ENCODE measurements at regions not wholly inside any gene's neighbourhood (a gene's known extent, or its start where the extent isn't known, plus 50 kb on each side); places are given as distances from the start of the nearest gene placed in this dataset.
"Not testable (repeated sequence)": the region's sequence is repeated elsewhere in the genome, so short reads cannot be mapped to it uniquely, and the experiment has no call there.

DNA sequence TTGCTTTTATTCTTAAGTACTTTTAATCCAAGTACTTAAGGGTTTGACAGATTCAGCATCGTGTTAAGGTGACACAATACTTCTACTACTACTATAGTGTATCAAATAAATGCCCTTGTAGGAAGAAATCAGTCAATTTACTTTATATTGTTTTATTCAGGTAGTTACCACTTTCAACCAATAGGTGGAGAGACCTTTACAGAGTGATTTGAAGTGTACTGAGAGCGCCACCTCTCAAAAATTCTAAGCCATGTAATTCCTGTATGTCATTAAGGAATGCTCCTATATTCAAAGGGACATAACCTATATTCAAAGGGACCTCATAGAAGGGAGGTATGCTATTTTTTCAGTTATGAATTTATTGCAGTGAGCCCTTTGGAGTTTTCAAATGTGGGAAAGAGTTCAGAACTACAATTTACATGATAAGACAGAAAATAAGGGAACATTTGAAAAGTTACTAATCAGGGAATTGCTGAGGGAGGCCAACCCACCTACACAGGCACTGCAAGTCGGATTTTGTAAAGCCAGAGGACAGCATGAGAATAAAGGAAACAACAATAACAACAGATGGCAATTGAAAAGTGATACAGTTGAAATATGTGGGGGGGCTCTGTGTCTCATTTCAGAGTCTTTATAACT is 955.6 kb downstream of the TBC1D32 start:
- DNase-seq (ENCODE audit: low read depth), result no peak

GRCh38 chr6:120373185-120373584 is 961.1 kb downstream of the TBC1D32 start:
- no peak for DNase-seq (ENCODE audit: low read depth)

- DNase-seq (ENCODE audit: low read depth), result no peak
Observed at GRCh38 chr6:120363429-120363828, 970.9 kb downstream of the TBC1D32 start.

DNA sequence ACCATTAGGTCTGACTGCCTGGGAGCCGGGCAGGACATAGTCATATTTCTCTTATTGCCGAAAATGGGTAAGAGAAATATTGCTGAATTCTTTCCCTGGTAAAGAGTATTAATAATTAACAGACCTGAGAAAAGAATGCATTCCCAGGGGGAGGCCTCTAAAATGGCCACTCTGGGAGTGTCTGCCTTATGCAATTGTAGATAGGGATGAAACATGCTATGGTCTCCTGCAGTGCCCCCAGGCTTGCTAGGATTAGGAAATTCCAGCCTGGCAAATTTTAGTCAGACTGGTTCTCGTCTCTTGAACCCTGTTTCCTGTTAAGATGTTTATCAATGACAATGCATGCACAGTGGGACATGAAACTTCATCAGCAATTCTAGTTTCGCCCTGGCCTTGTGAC is 975.7 kb downstream of the TBC1D32 start:
- not testable (repeated sequence) for DNase-seq (ENCODE audit: low read depth)

DNA sequence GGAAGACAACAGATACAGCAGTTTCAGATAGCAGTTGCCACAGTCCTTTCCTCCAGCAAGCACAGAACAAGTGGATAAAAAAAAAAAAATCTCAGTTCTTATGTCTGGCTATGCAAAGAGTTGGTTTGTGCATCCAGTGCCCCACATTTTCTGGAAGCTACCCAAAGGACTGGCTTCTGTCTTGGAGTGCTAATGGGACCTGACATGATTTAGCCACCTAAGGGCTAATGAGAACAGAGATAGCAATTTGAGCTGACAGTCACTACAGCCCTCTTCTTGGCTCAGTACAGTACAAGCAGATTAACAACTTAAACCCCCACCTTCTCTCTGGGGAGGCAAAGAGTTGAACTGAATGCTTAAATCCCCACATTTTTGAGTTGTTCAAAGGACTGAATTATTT is 976.8 kb downstream of the TBC1D32 start:
- no peak for DNase-seq (ENCODE audit: low read depth)

- DNase-seq (ENCODE audit: low read depth), result no peak
Observed at GRCh38 chr6:120355822-120356221, 978.5 kb downstream of the TBC1D32 start.

GRCh38 chr6:120354452-120355098 is 979.7 kb downstream of the TBC1D32 start:
- DNase-seq (ENCODE audit: low read depth), result no peak

GRCh38 chr6:120352491-120352890 is 981.8 kb downstream of the TBC1D32 start:
- DNase-seq (ENCODE audit: low read depth), result no peak

DNA sequence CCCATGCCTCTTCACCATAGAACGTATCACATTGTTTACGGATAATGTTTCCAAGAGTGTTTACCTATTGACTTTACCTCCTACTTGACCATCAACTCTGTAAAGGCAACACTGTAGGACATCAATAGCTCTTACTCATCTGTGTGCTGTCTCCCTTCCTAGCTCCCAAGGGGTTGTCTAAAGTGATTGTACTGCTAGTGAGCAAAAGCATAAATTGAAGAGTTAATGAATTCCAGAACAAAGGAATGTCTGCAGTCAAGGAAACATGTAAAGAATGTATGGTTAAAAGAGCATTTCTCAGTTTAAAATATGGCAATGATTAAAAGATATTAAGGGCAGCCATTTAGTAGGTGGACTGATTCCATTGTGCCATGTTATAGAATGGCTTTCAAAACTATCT is 985.4 kb downstream of the TBC1D32 start:
- DNase-seq (ENCODE audit: low read depth), result no peak

DNA sequence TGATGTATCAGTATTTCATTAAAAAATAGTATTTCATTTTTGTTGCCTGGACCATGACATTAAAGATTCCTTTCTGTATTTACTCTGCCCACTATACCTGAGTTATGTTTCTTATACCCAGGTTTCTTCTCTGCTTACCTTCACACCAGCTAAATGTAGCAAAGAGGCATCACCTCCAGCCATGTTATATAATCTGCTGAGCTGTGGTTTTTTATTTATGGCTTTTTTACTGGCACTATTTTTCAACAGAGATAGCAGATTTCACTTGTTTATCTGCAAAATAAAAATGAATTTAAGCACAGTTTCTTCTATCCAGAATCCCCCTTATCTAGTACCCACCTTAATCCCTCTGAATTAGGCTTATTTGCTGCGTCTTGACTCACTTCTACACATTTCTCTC is 979.0 kb upstream of the MAN1A1 start:
- DNase-seq (ENCODE audit: low read depth), result no peak

- no peak for DNase-seq (ENCODE audit: low read depth)
Observed at GRCh38 chr6:120320481-120321162, 971.1 kb upstream of the MAN1A1 start.

DNA sequence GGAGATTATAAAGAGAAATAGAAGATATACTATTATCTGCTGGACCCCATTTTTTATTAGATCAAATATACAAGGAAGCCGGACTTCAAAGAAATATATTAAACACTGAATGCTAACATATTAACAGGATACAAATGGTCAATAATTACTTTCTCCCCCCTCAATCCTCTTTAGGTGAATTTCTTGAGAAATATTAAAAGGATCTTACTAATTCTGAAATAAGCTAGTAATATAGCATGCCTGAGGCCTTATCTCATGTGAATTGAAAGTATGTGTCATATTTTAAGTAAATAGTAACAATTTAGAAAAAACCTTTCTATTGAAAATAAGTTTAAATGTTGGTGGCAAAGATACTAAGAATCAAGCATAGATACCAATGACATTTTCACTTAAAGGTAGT is 954.7 kb upstream of the MAN1A1 start:
- no peak for DNase-seq (ENCODE audit: low read depth)

DNA sequence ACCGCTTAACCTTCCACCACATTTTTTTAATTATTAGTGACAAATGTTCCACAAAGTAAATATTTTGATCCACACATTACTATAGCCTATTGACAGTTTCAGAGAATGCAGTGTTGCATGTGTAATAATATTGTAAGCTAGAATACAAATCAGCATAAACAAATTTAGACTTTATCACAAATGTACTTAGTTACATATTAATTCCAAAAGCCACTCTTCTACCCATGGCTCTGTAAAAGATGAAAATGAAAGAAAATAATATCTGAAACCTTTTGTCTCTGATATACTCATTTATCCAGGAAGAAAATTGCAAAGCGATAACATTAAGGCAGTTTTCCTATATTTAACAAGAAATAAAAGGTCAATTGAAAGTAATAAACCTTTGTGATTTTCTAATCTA is 954.0 kb upstream of the MAN1A1 start:
- no peak for DNase-seq (ENCODE audit: low read depth)

GRCh38 chr6:120302041-120302440 is 952.5 kb upstream of the MAN1A1 start:
- no peak for DNase-seq (ENCODE audit: low read depth)

- no peak for DNase-seq (ENCODE audit: low read depth)
Observed at GRCh38 chr6:120290964-120291363, 941.4 kb upstream of the MAN1A1 start.

- DNase-seq (ENCODE audit: low read depth), result no peak
Observed at GRCh38 chr6:120282005-120282404, 932.4 kb upstream of the MAN1A1 start.

GRCh38 chr6:120279466-120280167 is 930.1 kb upstream of the MAN1A1 start:
- no peak for DNase-seq (ENCODE audit: low read depth)

DNA sequence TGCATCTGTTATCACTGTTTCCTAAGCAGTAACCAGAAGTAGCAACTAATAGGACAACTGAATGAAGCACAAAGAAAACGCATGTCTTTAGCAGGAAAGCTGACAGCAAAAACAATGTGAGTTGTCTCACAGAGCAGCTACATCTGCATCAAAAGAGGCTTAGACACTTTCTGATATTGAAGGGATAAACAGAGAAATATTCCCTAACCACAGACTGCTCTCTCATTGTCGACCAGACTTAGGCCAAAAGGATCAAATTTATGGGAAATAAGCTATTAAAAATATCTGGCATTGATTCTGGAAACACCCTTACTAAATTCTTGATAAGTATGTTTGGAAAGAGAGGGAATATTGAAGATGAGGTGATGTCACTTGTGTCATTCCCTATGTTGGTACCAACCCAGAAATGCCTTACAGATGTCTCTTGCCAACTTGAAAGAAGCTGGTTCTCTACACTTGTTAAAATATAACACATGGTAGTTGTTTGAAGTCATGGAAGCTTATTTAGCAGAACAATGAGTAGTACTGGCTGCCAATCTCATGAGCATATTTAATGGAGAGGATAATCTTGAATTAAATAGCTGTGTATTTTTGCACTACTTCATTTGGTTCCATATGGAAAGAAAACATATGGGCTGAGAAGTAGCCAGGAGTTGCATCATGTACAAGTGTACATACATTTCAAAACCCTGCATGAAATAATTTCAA is 929.3 kb upstream of the MAN1A1 start:
- no peak for DNase-seq (ENCODE audit: low read depth)

DNA sequence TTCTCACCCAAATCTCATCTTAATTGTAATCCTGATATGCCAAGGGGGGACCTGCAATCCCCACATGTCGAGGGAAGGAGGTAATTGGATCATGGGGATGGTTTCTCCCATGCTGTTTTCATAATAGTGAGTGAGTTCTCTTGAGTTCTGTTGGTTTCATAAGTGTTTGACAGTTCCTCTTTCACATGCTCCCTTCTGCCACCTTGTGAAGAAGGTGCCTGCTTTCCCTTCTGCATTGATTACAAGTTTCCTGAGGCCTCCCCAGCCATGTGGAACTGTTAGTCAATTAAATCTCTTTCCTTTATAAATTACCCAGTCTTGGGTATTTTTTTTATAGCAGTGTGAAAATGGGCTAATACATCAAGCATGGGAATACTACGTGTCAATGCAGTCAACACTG is 925.0 kb upstream of the MAN1A1 start:
- no peak for DNase-seq (ENCODE audit: low read depth)

DNA sequence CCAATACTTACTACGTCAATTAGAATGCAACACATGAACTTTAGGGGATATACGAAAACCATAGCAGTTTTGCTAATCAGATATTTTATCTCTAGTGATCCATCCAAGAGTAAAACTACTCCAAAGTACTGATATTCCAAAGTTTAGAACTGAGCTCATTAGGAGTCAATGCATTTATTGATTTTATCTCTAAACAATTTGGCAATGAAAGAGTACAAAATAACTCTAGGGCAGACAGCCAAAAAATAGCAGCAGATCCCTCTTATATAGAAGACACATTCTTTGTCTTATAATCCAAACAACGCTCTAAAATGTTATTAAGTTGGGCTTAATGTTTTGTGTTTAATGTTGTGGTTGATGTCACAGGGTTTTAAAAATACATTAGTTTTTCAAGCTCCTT is 923.9 kb upstream of the MAN1A1 start:
- no peak for DNase-seq (ENCODE audit: low read depth)

DNA sequence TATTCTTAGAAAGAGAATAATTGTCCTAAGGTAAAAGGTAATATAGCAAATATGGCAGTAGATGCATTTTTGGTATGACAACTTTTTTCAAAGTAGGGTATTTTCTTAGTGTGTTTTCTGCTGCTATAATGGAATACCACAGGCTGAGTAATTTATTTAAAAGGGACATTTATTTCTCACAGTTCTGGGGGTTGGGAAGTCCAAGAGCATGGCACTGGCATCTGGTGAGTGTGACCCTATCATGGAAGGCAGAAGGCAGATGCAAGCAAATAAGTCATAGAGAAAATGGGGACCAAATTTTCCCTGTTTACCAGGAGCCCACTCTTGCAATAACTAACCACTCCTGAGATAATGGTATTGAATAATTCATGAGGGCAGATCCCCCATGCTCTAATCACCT is 922.5 kb upstream of the MAN1A1 start:
- no peak for DNase-seq (ENCODE audit: low read depth)

DNA sequence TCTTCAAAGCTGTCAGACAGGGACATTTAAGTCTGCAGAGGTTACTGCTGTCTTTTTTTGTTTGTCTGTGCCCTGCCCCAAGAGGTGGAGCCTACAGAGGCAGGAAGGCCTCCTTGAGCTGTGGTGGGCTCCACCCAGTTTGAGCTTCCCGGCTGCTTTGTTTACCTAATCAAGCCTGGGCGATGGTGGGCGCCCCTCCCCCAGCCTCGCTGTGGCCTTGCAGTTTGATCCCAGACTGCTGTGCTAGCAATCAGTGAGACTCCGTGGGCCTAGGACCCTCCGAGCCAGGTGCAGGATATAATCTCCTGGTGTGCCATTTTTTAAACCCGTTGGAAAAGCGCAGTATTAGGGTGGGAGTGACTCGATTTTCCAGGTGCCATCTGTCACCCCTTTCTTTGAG is 918.7 kb upstream of the MAN1A1 start:
- DNase-seq (ENCODE audit: low read depth), result not testable (repeated sequence)

Measured in myocyte (in vitro differentiated cells).